Heart left ventricle (tissue), 13 donors: ENCODE measurements at regions not wholly inside any gene's neighbourhood (a gene's known extent, or its start where the extent isn't known, plus 50 kb on each side); places are given as distances from the start of the nearest gene placed in this dataset.
"Not testable (repeated sequence)": the region's sequence is repeated elsewhere in the genome, so short reads cannot be mapped to it uniquely, and the experiment has no call there.

ENCODE experiments used
- POLR2A ChIP-seq, 2 donors: fragments of 450-650 bp; IDR thresholded peaks; one replicate each; pipeline ENCODE4 v1.6.1; 2017; ENCODE audit warnings: antibody characterized with exemption in 2 of 2, mild to moderate bottlenecking in 2 of 2, moderate library complexity in 2 of 2
- TF ChIP-seq, protein P1 (sequence below), 12 donors: fragments of 200-600 bp; sonication (generic) in 4 of 12; IDR thresholded peaks; one replicate each; pipeline versions ENCODE4 v1.5.0 to v1.8.0; 2018 to 2022; ENCODE audit warnings: antibody characterized with exemption in 12 of 12, mild to moderate bottlenecking in 5 of 12
- donor health status: ischemic (EF 13 %, LVEDD 7.1; RV severe dilation, severe dysfunction).
- donor health status: DM: no; HTN: yes; CAD: no.
- donor health status: DM: no; HTN: no; CAD: no.
- donor health status: ischemic (EF 25% LVEDD 6.9; RV normal size, moderate dysfunction).
- donor health status: ischemic (EF 25% LVEDD 5.7; RV mildly dilated, moderate dysfunction).
- donor health status: ischemic (EF 35%, LVEDD 5.7; RV mildly dilated, moderate dysfunction).
- donor health status: nonischemic (EF 11% LVEDD 7.7; RV severe dilation, severe dysfunction).
- donor health status: DM: yes; HTN: yes; CAD: no.
- donor health status: PGD.
- donor health status: ischemic (EF 29% LVEDD 5.4; RV normal size, mild dysfunction).
- donor health status: nonischemic (EF 23%, LVEDD 6.1; RV moderate dilation, normal function).

DNA sequence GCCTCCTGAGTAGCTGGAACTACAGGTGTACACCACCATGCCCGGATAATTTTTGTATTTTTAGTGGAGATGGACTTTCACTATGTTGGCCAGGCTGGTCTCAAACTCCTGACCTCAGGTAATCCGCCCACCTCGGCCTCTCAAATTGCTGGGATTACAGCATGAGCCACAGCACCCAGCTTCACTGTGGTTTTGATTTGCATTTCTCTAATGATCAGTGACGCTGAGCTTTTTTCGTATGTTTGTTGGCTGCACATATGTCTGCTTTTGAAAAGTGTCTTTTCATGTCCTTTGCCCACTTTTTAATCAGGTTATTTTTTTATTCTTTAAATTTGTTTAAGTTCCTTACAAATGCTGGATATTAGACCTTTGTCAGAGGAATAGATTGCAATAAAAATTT is 696.0 kb downstream of the ZBBX start:
- TF ChIP-seq, protein P1, sequence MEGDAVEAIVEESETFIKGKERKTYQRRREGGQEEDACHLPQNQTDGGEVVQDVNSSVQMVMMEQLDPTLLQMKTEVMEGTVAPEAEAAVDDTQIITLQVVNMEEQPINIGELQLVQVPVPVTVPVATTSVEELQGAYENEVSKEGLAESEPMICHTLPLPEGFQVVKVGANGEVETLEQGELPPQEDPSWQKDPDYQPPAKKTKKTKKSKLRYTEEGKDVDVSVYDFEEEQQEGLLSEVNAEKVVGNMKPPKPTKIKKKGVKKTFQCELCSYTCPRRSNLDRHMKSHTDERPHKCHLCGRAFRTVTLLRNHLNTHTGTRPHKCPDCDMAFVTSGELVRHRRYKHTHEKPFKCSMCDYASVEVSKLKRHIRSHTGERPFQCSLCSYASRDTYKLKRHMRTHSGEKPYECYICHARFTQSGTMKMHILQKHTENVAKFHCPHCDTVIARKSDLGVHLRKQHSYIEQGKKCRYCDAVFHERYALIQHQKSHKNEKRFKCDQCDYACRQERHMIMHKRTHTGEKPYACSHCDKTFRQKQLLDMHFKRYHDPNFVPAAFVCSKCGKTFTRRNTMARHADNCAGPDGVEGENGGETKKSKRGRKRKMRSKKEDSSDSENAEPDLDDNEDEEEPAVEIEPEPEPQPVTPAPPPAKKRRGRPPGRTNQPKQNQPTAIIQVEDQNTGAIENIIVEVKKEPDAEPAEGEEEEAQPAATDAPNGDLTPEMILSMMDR (IDR thresholded peaks at IDR 0.05): not testable (repeated sequence)
- TF ChIP-seq POLR2A (IDR thresholded peaks at IDR 0.05): not testable (repeated sequence)
